Prostate gland (tissue), 2 donors: ENCODE measurements at regions not wholly inside any gene's neighbourhood (a gene's known extent, or its start where the extent isn't known, plus 50 kb on each side); places are given as distances from the start of the nearest gene placed in this dataset.

Experiments used
- DNase-seq: peaks from one replicate; pipeline ENCODE4 v3.0.0-alpha.2; 2019; ENCODE audit warnings: low spot score
- H3K27ac ChIP-seq, 2 donors: fragments of 200-600 bp; sonication (generic); 2 replicates each; pipeline ENCODE4 v1.5.1; 2017 to 2019
- H3K27me3 ChIP-seq: fragments of 200-600 bp; sonication (generic); replicated peaks from 2 replicates; pipeline ENCODE4 v1.5.1; 2019; ENCODE audit not compliant: insufficient read depth
- H3K36me3 ChIP-seq, 2 donors: fragments of 200-600 bp; sonication (generic); 1 replicate in 1 of 2; 2 replicates in 1 of 2; pipeline versions ENCODE4 v1.5.1 to v1.8.1; 2017 to 2019
- H3K4me1 ChIP-seq: fragments of 200-600 bp; sonication (generic); replicated peaks from 2 replicates; pipeline ENCODE4 v1.5.1; 2019
- H3K4me3 ChIP-seq, 2 donors: fragments of 200-600 bp; sonication (generic); 2 replicates each; pipeline ENCODE4 v1.5.1; 2017 to 2019
- H3K9me3 ChIP-seq: fragments of 200-600 bp; sonication (generic); 2 replicates; pipeline ENCODE4 v1.5.1; 2017
- CTCF ChIP-seq, 4 experiments: fragments of 200-600 bp in 2 of 4; fragments of 450-650 bp in 2 of 4; sonication (generic) in 2 of 4; IDR thresholded peaks; 1 replicate in 3 of 4; 2 replicates in 1 of 4; pipeline ENCODE4 v1.5.1; 2016 to 2019; ENCODE audit warnings: antibody characterized with exemption in 4 of 4, mild to moderate bottlenecking in 2 of 4, moderate library complexity in 2 of 4
- POLR2A ChIP-seq: fragments of 450-650 bp; IDR thresholded peaks from one replicate; pipeline ENCODE4 v1.6.1; 2016; ENCODE audit warnings: antibody characterized with exemption, mild to moderate bottlenecking
- POLR2AphosphoS5 ChIP-seq: sonication (generic); formaldehyde crosslinking; IDR thresholded peaks from one replicate; pipeline ENCODE4 v1.6.1; 2017; ENCODE audit warnings: antibody characterized with exemption
- WGBS: methylation state at CpG from one replicate; pipeline ENCODE4 v1.1.5; 2018; 5-methylcytosine and 5-hydroxymethylcytosine counted together
- intact Hi-C: fragments of 100-400 bp; cut with DNase I; formaldehyde crosslinking; loops from one replicate; pipeline ENCODE4 v1.14.2; 2022

GRCh38 chrX:39971760-39972159, 126.0 kb downstream of the BCOR start:
- H3K9me3 ChIP-seq: no peaks in the 10 kb centered on the region
- intact Hi-C loops: no loop called here
- no peaks in the 10 kb centered on the region for H3K27me3 ChIP-seq
- no peaks in the 10 kb centered on the region for H3K36me3 ChIP-seq
- no peak for DNase-seq
- no peak overlapping the region for H3K27ac ChIP-seq
- TF ChIP-seq POLR2A (no peak), POLR2AphosphoS5 (no peak), CTCF (IDR thresholded peaks at IDR 0.05) (no peak)
- H3K4me1 ChIP-seq: no peaks in the 10 kb centered on the region
- no peak overlapping the region for H3K4me3 ChIP-seq
- no CpG with 5 or more reads among the region's 2 CpGs for WGBS

- Histone ChIP-seq H3K27ac (no peak overlapping the region), H3K36me3 (no peaks in the 10 kb centered on the region), H3K27me3 (no peaks in the 10 kb centered on the region), H3K4me1 (no peaks in the 10 kb centered on the region), H3K4me3 (no peak overlapping the region), H3K9me3 (no peaks in the 10 kb centered on the region)
- intact Hi-C loops: no loop called here
- TF ChIP-seq POLR2AphosphoS5 (no peak), CTCF (IDR thresholded peaks at IDR 0.05) (no peak), POLR2A (no peak)
- DNase-seq: no peak
- 91% methylated on average over 7 of the region's 7 CpGs for WGBS
These were observed 125.4 kb downstream of the BCOR start for GRCh38 chrX:39972340-39972739.

GRCh38 chrX:39973810-39974209, 123.9 kb downstream of the BCOR start:
- no peaks in the 10 kb centered on the region for H3K9me3 ChIP-seq
- H3K4me3 ChIP-seq: no peak overlapping the region
- no peak overlapping the region for H3K27ac ChIP-seq
- DNase-seq: no peak
- 96% methylated on average over 6 of the region's 8 CpGs for WGBS
- TF ChIP-seq POLR2AphosphoS5: no peak
- H3K27me3 ChIP-seq: no peaks in the 10 kb centered on the region
- H3K36me3 ChIP-seq: no peaks in the 10 kb centered on the region
- H3K4me1 ChIP-seq: no peaks in the 10 kb centered on the region
- intact Hi-C loops: no loop called here

GRCh38 chrX:39974270-39974669, 123.5 kb downstream of the BCOR start:
- no peak for DNase-seq
- TF ChIP-seq POLR2AphosphoS5: no peak
- no peak for TF ChIP-seq POLR2A
- TF ChIP-seq CTCF (IDR thresholded peaks at IDR 0.05): no peak
- Histone ChIP-seq H3K27ac (no peak overlapping the region), H3K4me1 (no peaks in the 10 kb centered on the region), H3K9me3 (no peaks in the 10 kb centered on the region), H3K36me3 (no peaks in the 10 kb centered on the region), H3K4me3 (no peak overlapping the region), H3K27me3 (no peaks in the 10 kb centered on the region)
- intact Hi-C loops: no loop called here
- WGBS: 90% methylated on average over 4 of the region's 6 CpGs

GRCh38 chrX:39975101-39975925, 122.4 kb downstream of the BCOR start:
- WGBS: 49% methylated on average over 7 of the region's 7 CpGs
- no peaks in the 10 kb centered on the region for H3K9me3 ChIP-seq
- no peaks in the 10 kb centered on the region for H3K36me3 ChIP-seq
- peak; percentile 60 for DNase-seq
- intact Hi-C loops: no loop called here
- no peak overlapping the region for H3K4me3 ChIP-seq
- no peaks in the 10 kb centered on the region for H3K27me3 ChIP-seq
- H3K27ac ChIP-seq: no peak overlapping the region
- TF ChIP-seq POLR2A (no peak), POLR2AphosphoS5 (no peak), CTCF (IDR thresholded peaks at IDR 0.05) (no peak)
- no peaks in the 10 kb centered on the region for H3K4me1 ChIP-seq
